IPS-15b (cell line): ENCODE measurements at regions not wholly inside any gene's neighbourhood (a gene's known extent, or its start where the extent isn't known, plus 50 kb on each side); places are given as distances from the start of the nearest gene placed in this dataset.

Experiments
- H3K27me3 ChIP-seq: one replicate; pipeline ENCODE4 v1.6.1; 2013; ENCODE audit warnings: low read length; ENCODE audit not compliant: control insufficient read depth, insufficient read depth
- H3K36me3 ChIP-seq: one replicate; pipeline ENCODE4 v1.6.1; 2013; ENCODE audit warnings: low read length; ENCODE audit not compliant: control insufficient read depth, insufficient read depth
- H3K4me1 ChIP-seq: one replicate; pipeline ENCODE4 v1.6.1; 2013; ENCODE audit warnings: mild to moderate bottlenecking, low read length; ENCODE audit not compliant: control insufficient read depth, insufficient read depth
- H3K4me3 ChIP-seq: one replicate; pipeline ENCODE4 v1.5.1; 2013; ENCODE audit warnings: low read depth, low read length
- H3K9ac ChIP-seq: one replicate; pipeline ENCODE4 v1.6.1; 2013; ENCODE audit warnings: low read depth, mild to moderate bottlenecking, low read length
- H3K9me3 ChIP-seq: one replicate; pipeline ENCODE4 v1.6.1; 2013; ENCODE audit warnings: mild to moderate bottlenecking, low read length; ENCODE audit not compliant: control insufficient read depth, insufficient read depth

DNA sequence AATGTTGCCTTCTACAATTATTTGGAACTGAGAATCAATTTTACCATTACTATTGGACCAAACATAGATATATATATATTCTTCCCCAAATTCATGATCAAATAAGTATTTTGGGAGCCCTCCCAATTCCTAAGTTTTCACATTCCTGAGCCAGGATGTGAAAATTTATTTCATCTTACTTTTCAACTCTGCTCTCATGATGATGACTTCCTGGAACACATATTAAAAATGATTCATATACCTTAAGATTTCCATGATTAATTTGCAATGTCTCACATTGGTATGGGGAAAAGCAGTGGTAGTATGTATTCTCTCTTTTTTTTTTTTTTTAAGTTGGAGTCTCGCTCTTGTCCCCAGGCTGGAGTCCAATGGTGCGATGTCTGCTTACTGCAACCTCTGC, 596.1 kb upstream of the ZEB2 start:
- Histone ChIP-seq H3K4me3 (no peak overlapping the region), H3K27me3 (no peaks in the 10 kb centered on the region), H3K4me1 (no peaks in the 10 kb centered on the region), H3K36me3 (no peaks in the 10 kb centered on the region), H3K9me3 (no peaks in the 10 kb centered on the region), H3K9ac (no peak overlapping the region)

DNA sequence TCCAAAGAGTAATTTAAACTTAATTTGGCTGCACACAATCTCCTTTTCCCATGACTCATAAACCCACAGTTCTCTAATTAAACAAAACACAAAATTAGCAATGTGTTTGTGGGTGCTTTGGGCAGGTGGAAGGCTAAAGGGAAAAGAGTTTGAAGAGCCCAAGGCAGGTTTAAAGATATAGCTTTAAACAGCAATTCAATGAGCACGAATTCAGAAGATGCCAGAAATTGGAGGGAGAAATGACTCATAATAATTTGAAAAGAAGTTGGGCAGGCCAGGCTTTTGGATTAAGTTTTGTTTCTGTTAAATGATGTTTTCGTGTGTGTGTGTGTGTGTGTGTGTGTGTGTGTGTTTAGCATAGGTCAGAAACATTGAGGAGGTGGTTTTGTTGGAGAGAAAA, 594.8 kb upstream of the ZEB2 start:
- Histone ChIP-seq H3K9me3 (no peaks in the 10 kb centered on the region), H3K9ac (no peak overlapping the region), H3K4me3 (no peak overlapping the region), H3K27me3 (no peaks in the 10 kb centered on the region), H3K36me3 (no peaks in the 10 kb centered on the region), H3K4me1 (no peaks in the 10 kb centered on the region)

DNA sequence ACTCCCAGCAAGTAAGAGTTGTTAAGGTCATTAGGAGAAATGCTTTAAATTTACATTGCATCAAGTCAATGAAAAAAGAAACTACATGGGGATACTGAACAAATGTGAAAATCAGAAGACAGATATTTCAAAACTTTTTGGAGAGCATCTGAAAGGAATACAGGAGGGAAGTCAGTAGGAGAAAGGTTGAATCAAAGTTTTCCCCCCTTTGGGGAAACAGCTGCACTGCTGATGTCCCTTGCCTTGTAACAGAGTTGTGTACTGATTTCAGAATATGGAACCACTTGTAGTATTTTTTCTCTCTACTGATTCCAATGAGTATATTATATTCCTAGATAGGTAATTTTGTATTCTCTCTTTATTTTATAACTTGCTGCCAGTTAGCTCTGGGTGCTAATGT, 592.5 kb upstream of the ZEB2 start:
- H3K27me3 ChIP-seq, result no peaks in the 10 kb centered on the region
- no peak overlapping the region for H3K9ac ChIP-seq

DNA sequence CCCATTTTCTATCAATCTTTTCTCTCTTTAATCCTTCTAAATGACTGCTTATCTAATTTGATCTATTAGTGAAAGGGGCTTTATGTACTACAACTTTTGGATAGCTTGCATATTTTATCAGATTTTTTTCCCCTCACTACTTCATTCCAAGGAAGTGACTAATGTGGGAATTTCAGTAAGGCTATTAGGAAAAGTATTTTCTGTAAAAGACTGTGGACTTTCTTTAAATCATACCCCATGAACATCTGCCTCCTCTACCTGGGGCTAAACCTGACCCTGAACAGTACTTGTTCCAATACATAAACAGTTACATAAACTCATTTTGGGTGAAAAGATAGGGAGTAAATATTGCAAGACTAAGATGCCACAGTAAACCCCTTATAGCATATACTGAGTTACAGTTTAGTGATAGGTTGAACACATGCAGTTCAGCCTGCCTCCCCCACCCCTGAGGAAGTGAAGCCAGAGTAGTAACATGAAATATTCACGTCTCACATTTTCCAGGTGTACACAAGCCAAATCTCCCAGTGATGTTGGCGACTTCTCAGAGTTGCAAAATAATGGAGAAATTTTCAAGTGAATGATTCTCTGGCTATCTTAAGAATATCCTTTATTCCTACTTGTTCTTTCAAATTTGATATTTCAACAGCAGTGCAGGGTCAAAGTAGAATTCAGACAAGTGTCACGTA, 590.9 kb upstream of the ZEB2 start:
- Histone ChIP-seq H3K4me3 (no peak overlapping the region), H3K4me1 (no peaks in the 10 kb centered on the region), H3K9me3 (no peaks in the 10 kb centered on the region), H3K36me3 (no peaks in the 10 kb centered on the region), H3K27me3 (no peaks in the 10 kb centered on the region), H3K9ac (no peak overlapping the region)

More for the DNA sequence above, 592.5 kb upstream of the ZEB2 start:
- Histone ChIP-seq H3K36me3 (no peaks in the 10 kb centered on the region), H3K4me3 (no peak overlapping the region), H3K4me1 (no peaks in the 10 kb centered on the region), H3K9me3 (no peaks in the 10 kb centered on the region)

DNA sequence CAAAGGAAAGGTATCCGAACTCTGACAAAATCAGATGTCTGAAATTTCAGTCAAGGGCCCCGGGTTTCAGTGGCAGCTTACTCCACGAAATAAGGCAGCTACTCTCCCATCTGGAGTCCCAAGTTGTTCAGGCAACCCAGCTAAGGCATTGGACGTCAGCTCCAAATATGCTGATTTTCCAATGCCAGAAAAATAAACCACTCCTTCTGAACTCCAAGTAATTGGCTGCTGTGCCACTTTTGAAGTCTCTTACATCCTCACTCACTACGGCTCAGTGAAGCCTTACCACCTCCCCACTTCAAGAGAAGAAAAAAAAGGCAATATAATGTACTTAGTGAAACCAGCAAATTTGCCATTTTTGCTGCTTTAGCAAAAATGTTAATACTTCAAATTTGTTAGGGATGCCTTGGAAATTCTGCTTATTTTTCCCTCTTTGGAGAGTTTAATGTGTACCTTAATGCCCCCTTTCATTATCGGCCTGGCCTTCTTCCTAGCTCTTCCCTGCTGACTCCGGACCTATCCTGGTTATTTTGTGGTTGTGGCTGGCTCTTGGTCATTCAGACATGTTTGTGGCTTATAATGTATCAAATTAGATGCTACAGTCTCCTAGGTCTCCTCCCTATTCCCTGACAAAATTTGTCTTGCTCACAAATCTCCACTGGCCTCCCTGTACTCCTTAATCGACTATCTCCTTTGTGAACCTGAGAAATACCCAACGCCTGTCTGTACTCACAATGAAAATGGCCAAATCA, 589.2 kb upstream of the ZEB2 start:
- no peak overlapping the region for H3K9ac ChIP-seq
- H3K4me1 ChIP-seq, result peaks cover under 1% of the 10 kb centered on the region
- H3K27me3 ChIP-seq, result no peaks in the 10 kb centered on the region
- no peaks in the 10 kb centered on the region for H3K36me3 ChIP-seq
- H3K9me3 ChIP-seq, result no peaks in the 10 kb centered on the region
- no peak overlapping the region for H3K4me3 ChIP-seq

DNA sequence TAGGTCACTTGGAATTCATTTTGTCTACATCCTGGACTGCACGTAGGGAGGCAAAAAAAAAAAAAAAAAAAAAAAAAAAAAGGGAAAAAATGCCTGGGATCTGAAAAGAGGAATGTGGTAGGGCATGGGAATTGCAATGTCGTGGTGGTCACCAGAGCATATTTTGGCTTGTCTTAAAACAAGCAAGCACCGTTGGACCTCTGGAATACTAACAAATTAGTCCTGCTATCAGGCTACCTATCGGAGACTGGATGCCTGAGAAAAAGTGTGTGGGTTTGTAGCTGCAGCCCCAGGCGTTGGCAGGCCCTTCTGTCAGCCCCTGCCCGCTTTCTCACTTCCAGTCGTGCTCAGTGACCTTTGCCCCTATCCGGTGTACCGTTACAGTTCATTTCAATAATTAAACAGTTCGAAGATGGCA, 588.5 kb upstream of the ZEB2 start:
- no peaks in the 10 kb centered on the region for H3K9me3 ChIP-seq
- H3K4me3 ChIP-seq, result no peak overlapping the region
- no peaks in the 10 kb centered on the region for H3K27me3 ChIP-seq
- H3K4me1 ChIP-seq, result peaks cover 6% of the 10 kb centered on the region
- no peaks in the 10 kb centered on the region for H3K36me3 ChIP-seq
- no peak overlapping the region for H3K9ac ChIP-seq

DNA sequence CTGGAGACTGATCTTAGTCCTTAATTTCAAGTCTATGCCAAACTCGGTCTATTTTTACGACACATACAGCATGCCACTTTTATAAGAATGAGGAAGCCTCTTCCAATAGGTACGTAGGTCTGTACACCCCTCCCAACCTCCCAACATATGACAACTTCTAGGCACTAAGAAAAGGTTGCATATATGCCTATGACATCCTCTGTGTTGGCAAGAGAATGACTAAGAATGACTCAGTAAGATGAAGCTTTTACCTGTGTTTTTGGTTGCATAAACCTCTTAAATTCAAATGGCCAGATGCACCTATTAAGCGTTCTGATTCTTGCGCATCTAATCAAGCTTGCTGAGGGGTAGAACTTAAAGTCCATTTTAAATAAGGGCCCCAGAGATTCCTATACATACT, 586.4 kb upstream of the ZEB2 start:
- H3K4me1 ChIP-seq, result peaks cover 6% of the 10 kb centered on the region
- H3K9ac ChIP-seq, result no peak overlapping the region
- no peaks in the 10 kb centered on the region for H3K36me3 ChIP-seq
- no peaks in the 10 kb centered on the region for H3K9me3 ChIP-seq
- H3K27me3 ChIP-seq, result no peaks in the 10 kb centered on the region
- H3K4me3 ChIP-seq, result no peak overlapping the region

DNA sequence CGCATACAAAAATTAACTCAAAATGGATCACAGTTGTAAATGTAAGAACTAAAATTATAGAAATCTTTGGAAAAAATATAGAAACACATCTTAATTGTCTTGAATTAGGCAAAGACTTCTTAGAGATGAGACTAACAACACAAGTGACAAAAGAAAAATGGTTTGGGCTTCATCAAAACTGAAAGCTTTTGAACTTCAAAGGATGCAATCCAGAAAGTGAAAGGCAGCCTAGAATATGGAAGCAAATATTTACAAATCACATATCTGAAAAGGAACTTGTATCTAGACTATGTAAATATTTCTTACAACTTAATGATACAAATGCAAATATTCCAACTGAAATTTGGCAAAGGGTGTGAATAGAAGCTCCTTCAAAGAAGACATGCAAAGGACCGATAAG, 582.8 kb upstream of the ZEB2 start:
- Histone ChIP-seq H3K9me3 (no peaks in the 10 kb centered on the region), H3K9ac (no peak overlapping the region), H3K36me3 (no peaks in the 10 kb centered on the region), H3K4me3 (no peak overlapping the region), H3K4me1 (peaks cover 6% of the 10 kb centered on the region), H3K27me3 (no peaks in the 10 kb centered on the region)

DNA sequence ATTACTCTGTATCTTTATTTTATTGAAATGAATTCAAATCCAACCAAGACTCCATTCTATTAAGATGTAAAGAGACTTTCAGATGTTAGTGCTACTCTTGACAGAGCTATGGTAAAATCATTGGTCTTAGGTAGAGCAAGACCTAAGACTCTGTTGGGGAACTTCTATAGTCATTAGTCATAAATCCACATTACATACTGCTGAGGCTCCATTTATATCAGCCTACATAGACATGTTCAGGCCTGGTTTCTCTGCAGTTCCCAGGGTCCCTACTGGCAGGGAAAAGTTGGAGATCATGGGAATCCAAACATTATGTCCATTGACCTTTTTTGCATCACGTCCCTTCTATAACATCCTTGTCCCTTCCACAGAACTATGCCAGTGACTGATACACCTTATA, 580.4 kb upstream of the ZEB2 start:
- no peaks in the 10 kb centered on the region for H3K9me3 ChIP-seq
- H3K36me3 ChIP-seq, result no peaks in the 10 kb centered on the region
- H3K4me1 ChIP-seq, result peaks cover 6% of the 10 kb centered on the region
- H3K4me3 ChIP-seq, result no peak overlapping the region
- H3K9ac ChIP-seq, result no peak overlapping the region
- no peaks in the 10 kb centered on the region for H3K27me3 ChIP-seq

DNA sequence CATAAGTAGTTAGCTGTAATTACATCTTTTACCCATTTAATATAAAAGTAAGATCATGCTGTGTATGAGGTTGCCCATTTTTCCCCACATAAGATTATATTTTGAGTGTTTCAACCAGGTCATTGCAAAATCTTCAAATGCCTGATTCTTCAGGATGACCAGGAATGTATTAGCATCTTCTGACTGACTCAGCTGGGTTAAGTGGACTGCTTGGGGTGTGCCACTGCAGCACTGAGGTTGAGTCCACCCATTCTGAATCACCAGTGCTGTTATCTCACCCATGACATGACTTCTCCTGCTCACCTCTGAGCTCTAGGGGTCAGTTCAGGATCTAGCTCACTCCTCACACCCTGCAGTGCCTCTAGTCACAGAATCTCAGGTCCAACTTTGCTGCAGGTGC, 576.7 kb upstream of the ZEB2 start:
- Histone ChIP-seq H3K4me1 (no peaks in the 10 kb centered on the region), H3K4me3 (no peak overlapping the region), H3K27me3 (no peaks in the 10 kb centered on the region), H3K9ac (no peak overlapping the region), H3K9me3 (no peaks in the 10 kb centered on the region), H3K36me3 (no peaks in the 10 kb centered on the region)

DNA sequence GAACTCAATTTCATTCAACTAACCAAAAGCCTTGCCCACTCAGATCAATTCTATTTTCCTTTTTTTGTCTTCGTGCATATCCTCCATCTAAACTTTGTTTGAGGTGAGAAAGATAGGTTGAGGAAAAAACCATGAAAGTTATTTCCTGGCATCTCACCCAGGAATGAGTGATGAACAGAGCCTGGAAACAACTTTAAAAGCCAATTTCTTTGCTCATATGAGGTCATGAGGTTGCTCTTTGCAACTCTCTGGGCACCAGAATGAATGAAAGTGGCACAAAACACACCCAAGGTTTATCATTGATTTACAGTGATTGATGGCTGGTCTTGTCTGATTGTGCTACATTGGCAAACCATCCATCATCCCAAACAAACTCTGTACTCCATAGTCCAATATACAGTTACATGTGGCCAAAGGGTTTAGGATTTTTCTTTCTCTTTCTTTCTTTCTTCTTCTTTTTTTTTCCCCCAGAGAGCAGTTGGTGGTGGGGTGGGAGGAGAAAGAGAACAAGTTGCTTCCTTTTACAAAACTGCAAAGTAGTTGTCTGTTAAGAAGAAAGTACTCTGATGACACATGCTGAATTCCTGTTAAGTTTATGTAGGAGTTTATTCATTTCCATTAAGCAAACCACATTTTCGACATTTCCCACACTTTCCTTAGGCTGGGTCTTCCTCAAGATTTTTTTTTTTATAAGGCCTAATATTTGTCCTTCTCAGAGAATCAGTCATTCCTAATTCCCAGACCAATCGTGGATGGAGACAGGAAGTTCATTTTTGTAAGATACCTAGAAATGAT, 575.9 kb upstream of the ZEB2 start:
- no peak overlapping the region for H3K4me3 ChIP-seq
- H3K9me3 ChIP-seq, result no peaks in the 10 kb centered on the region
- no peaks in the 10 kb centered on the region for H3K27me3 ChIP-seq
- H3K9ac ChIP-seq, result no peak overlapping the region
- H3K36me3 ChIP-seq, result no peaks in the 10 kb centered on the region
- H3K4me1 ChIP-seq, result no peaks in the 10 kb centered on the region

DNA sequence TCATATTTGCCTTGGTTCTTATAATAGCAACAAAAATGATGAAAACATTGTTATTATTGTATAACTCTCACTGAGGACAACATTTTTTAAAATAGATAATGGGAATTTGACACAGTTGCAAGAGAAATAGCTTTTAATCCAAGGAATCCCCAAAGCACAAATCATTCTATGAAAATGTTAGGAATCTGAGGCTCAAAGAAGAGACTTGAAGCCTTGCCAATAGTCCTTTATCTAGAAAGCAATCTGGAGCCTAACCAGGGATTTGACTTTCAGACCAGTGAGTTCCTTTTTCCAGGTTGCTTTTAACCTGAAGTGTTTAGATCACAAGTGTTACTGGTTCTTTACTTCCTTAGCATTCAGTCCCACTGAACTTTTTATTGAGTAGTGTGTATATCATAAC, 574.5 kb upstream of the ZEB2 start:
- Histone ChIP-seq H3K36me3 (no peaks in the 10 kb centered on the region), H3K9ac (no peak overlapping the region), H3K4me3 (no peak overlapping the region), H3K27me3 (no peaks in the 10 kb centered on the region), H3K4me1 (no peaks in the 10 kb centered on the region), H3K9me3 (no peaks in the 10 kb centered on the region)
